ENCODE measurements at regions not wholly inside any gene's neighbourhood (a gene's known extent, or its start where the extent isn't known, plus 50 kb on each side); places are given as distances from the start of the nearest gene placed in this dataset.
"Not testable (repeated sequence)": the region's sequence is repeated elsewhere in the genome, so short reads cannot be mapped to it uniquely, and the experiment has no call there.

- Mint-ChIP-seq H3K36me3 (no peaks in the 10 kb centered on the region), H3K27ac (no peak overlapping the region), H3K4me1 (ENCODE audit: unreplicated experiment) (no peaks in the 10 kb centered on the region), H3K9me3 (no peaks in the 10 kb centered on the region), H3K4me3 (no peak overlapping the region), H3K27me3 (no peaks in the 10 kb centered on the region)
- TF ChIP-seq, protein P1, sequence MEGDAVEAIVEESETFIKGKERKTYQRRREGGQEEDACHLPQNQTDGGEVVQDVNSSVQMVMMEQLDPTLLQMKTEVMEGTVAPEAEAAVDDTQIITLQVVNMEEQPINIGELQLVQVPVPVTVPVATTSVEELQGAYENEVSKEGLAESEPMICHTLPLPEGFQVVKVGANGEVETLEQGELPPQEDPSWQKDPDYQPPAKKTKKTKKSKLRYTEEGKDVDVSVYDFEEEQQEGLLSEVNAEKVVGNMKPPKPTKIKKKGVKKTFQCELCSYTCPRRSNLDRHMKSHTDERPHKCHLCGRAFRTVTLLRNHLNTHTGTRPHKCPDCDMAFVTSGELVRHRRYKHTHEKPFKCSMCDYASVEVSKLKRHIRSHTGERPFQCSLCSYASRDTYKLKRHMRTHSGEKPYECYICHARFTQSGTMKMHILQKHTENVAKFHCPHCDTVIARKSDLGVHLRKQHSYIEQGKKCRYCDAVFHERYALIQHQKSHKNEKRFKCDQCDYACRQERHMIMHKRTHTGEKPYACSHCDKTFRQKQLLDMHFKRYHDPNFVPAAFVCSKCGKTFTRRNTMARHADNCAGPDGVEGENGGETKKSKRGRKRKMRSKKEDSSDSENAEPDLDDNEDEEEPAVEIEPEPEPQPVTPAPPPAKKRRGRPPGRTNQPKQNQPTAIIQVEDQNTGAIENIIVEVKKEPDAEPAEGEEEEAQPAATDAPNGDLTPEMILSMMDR (conservative IDR thresholded peaks at IDR 0.05): no peak
- DNase-seq (ENCODE audit: extremely low spot score, unreplicated experiment): no peak
Measured at GRCh38 chr3:162701211-162701610, 1204.6 kb downstream of the OTOL1 start.

GRCh38 chr3:162702768-162703385, 1206.3 kb downstream of the OTOL1 start:
- H3K4me1 Mint-ChIP-seq (ENCODE audit: unreplicated experiment): no peaks in the 10 kb centered on the region
- no peaks in the 10 kb centered on the region for H3K9me3 Mint-ChIP-seq
- no peak for DNase-seq (ENCODE audit: extremely low spot score, unreplicated experiment)
- no peaks in the 10 kb centered on the region for H3K36me3 Mint-ChIP-seq
- H3K27me3 Mint-ChIP-seq: no peaks in the 10 kb centered on the region
- no peak overlapping the region for H3K4me3 Mint-ChIP-seq
- no peak overlapping the region for H3K27ac Mint-ChIP-seq
- TF ChIP-seq, protein P1 (conservative IDR thresholded peaks at IDR 0.05): no peak

DNA sequence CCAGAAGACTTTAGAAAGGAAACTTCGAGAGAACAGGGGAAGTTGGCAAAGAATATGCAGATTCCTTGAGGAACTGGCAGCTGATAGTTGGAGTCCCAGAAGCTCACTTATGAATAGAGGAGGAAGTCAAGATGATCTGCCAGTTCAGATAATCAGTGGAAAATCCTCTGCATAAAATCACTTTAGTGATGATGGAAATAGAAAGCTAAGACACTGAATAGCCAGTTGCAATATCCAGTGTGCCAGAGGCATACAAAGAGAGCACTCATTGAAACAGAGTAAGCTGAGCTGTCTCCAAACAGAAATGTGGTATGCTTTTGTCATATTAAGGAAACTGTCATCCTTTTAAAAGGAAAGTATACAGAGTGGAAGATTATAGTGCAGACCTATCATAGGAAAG, 1207.6 kb downstream of the OTOL1 start:
- Mint-ChIP-seq H3K27me3 (no peaks in the 10 kb centered on the region), H3K4me1 (ENCODE audit: unreplicated experiment) (no peaks in the 10 kb centered on the region), H3K9me3 (no peaks in the 10 kb centered on the region), H3K36me3 (no peaks in the 10 kb centered on the region), H3K4me3 (no peak overlapping the region), H3K27ac (no peak overlapping the region)
- TF ChIP-seq, protein P1 (conservative IDR thresholded peaks at IDR 0.05): no peak
- DNase-seq (ENCODE audit: extremely low spot score, unreplicated experiment): no peak

DNA sequence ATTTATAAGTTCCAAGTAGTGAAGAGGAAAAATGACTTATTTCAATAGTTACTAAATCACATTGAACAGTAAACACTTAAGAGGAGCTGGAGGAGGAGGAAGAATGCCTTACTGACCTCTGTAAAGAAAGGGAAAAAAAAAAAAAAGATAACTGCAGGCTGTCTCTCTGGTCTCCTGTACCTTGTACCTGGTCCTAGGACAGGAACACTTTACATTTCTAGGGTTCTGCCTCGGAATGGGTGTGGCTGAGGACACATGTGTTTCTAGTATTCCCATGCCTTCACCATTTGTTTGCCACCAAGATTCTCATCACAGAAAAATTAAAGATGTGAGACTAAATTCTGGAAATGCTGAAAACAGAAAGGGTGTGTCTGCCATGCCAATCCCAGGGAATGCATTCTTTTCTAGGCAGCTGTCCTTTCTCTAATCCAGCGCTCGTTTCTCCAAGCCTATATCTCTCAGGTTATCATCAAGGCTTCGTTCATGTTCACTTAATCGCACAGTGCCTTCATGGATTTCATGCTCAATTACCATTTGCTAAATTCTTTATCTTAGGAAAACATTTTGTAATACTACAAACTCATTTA, 1208.3 kb downstream of the OTOL1 start:
- TF ChIP-seq, protein P1 (conservative IDR thresholded peaks at IDR 0.05): no peak
- no peak overlapping the region for H3K4me3 Mint-ChIP-seq
- H3K9me3 Mint-ChIP-seq: no peaks in the 10 kb centered on the region
- no peak overlapping the region for H3K27ac Mint-ChIP-seq
- no peak for DNase-seq (ENCODE audit: extremely low spot score, unreplicated experiment)
- no peaks in the 10 kb centered on the region for H3K4me1 Mint-ChIP-seq (ENCODE audit: unreplicated experiment)
- no peaks in the 10 kb centered on the region for H3K27me3 Mint-ChIP-seq
- no peaks in the 10 kb centered on the region for H3K36me3 Mint-ChIP-seq

DNA sequence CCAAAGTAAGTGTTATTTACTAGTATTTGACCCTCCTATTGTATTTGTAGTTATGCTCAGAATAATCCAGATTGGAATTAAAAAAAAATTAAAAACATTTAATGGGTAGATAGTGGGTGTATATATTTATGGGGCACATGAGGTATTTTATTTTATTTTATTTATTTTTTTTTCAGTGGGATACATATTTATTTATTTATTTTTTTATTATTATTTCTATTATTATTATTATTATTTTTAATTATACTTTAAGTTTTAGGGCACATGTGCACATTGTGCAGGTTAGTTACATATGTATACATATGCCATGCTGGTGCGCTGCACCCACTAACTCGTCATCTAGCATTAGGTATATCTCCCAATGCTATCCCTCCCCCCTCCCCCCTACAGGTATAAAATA, 1211.8 kb downstream of the OTOL1 start:
- not testable (repeated sequence) for H3K36me3 Mint-ChIP-seq; H3K9me3 Mint-ChIP-seq; H3K4me3 Mint-ChIP-seq; H3K27ac Mint-ChIP-seq; DNase-seq (ENCODE audit: extremely low spot score, unreplicated experiment); H3K27me3 Mint-ChIP-seq; H3K4me1 Mint-ChIP-seq (ENCODE audit: unreplicated experiment)

DNA sequence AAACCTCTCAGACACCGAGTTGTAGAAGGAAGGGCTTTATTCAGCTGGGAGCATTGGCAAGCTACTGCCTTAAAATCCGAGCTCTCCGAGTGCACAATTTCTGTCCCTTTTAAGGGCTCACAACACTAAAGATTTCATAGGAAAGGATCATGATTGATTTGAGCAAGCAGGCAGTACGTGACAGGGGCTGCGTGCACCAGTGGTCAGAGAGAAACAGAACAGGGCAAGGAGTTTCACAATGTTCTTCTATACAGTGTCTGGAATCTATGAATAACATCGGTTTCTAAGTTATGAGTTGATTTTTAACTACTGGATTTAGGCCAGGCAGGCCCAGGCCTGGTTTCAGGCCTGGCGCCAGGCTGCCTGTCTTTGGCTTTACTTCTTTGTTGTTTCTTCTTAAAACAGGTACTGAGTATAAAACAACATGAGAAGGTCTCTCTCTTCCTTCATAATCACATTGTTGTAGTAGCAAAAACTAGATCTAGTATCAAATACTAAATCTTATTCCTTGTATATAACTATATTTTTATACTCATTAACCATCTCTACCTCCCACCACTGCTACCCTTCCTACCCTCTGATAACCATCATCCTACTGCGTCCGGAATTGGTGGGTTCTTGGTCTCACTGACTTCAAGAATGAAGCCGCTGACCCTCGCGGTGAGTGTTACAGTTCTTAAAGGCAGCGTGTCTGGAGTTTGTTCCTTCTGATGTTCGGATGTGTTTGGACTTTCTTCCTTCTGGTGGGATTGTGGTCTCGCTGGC, 1212.5 kb downstream of the OTOL1 start:
- H3K4me3 Mint-ChIP-seq; H3K27me3 Mint-ChIP-seq; H3K9me3 Mint-ChIP-seq; H3K4me1 Mint-ChIP-seq (ENCODE audit: unreplicated experiment); H3K27ac Mint-ChIP-seq; DNase-seq (ENCODE audit: extremely low spot score, unreplicated experiment); H3K36me3 Mint-ChIP-seq: not testable (repeated sequence)

Data from type B pancreatic cell (in vitro differentiated cells).